ENCODE measurements at regions not wholly inside any gene's neighbourhood (a gene's known extent, or its start where the extent isn't known, plus 50 kb on each side); places are given as distances from the start of the nearest gene placed in this dataset.
"Not testable (repeated sequence)": the region's sequence is repeated elsewhere in the genome, so short reads cannot be mapped to it uniquely, and the experiment has no call there.

- FAIRE-seq (no peak), DNase-seq (ENCODE audit: insufficient read length, low spot score) (no peak)
- TF ChIP-seq PAX5 (IDR thresholded peaks at IDR 0.05; ENCODE audit: insufficient read depth, low read length, severe bottlenecking) (no peak), POLR2A (IDR thresholded peaks at IDR 0.05; ENCODE audit: low read depth, low read length) (no peak), POU2F2 (IDR thresholded peaks at IDR 0.05; ENCODE audit: low read depth, low read length) (no peak), TAF1 (IDR thresholded peaks at IDR 0.05; ENCODE audit: low read depth, low read length) (no peak), POLR2AphosphoS5 (IDR thresholded peaks at IDR 0.05; ENCODE audit: low read depth, low read length) (no peak), SPI1 (IDR thresholded peaks at IDR 0.05; ENCODE audit: low read depth, low read length) (no peak)
These were observed 251.1 kb upstream of the RAB4A start for GRCh38 chr1:229019663-229020271.

DNA sequence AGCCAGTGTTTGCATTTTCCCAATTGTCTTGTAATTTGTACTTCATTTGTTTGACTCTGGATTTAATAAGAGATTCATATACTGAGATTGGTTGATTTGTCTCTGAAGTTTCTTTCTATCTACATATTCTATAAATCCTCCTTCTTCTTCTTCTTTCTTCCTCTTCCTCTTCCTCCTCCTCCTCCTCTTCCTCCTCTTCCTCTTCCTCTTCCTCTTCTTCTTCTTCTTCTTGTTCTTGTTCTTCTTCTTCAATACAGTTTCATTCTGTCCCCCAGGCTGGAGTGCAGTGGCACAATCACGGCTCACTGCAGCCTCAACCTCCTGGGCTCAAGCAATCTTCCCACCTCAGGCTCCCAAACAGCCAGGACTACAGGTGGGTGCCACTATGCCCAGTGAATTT is 249.9 kb upstream of the RAB4A start:
- DNase-seq (ENCODE audit: insufficient read length, low spot score); FAIRE-seq: not testable (repeated sequence)

GRCh38 chr1:229022595-229023333 is 248.1 kb upstream of the RAB4A start:
- no peak for DNase-seq (ENCODE audit: insufficient read length, low spot score)
- TF ChIP-seq TAF1 (IDR thresholded peaks at IDR 0.05; ENCODE audit: low read depth, low read length) (no peak), POU2F2 (IDR thresholded peaks at IDR 0.05; ENCODE audit: low read depth, low read length) (no peak), SPI1 (IDR thresholded peaks at IDR 0.05; ENCODE audit: low read depth, low read length) (no peak), PAX5 (IDR thresholded peaks at IDR 0.05; ENCODE audit: insufficient read depth, low read length, severe bottlenecking) (no peak), POLR2AphosphoS5 (IDR thresholded peaks at IDR 0.05; ENCODE audit: low read depth, low read length) (no peak), POLR2A (IDR thresholded peaks at IDR 0.05; ENCODE audit: low read depth, low read length) (no peak)
- FAIRE-seq, result no peak

DNA sequence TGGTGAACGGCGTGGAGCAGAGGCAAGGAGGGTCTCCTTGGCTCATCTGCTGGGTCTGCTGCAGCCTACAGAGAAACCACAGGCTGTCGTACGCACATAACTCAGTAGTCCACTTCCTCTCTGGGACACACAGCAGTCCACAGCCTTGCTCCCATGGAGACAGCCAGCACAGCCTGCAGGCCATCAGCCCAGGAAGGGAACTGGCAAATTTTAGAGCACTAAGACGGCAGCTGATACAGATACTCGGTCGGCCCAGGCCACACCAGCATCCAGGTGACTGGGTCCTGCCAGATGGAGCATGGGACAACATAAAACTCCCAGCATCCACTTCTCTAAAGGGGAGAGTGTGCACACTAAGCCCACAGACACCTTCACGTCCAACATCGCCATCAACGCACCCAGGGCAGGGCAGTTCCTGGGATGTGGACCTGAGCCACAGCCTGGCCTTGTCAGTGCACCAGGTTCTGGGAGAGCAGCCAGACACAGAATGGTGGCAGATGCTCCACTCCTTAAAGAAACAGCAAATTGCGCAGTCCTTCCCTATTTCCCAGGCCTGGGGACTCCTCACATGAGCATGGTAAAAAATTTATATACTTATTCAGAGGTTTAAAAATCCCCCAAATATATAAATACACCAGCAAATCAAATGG is 247.1 kb upstream of the RAB4A start:
- no peak for FAIRE-seq
- TF ChIP-seq PAX5 (IDR thresholded peaks at IDR 0.05; ENCODE audit: insufficient read depth, low read length, severe bottlenecking) (no peak), POLR2A (IDR thresholded peaks at IDR 0.05; ENCODE audit: low read depth, low read length) (no peak), TAF1 (IDR thresholded peaks at IDR 0.05; ENCODE audit: low read depth, low read length) (no peak), SPI1 (IDR thresholded peaks at IDR 0.05; ENCODE audit: low read depth, low read length) (no peak), POLR2AphosphoS5 (IDR thresholded peaks at IDR 0.05; ENCODE audit: low read depth, low read length) (no peak), POU2F2 (IDR thresholded peaks at IDR 0.05; ENCODE audit: low read depth, low read length) (no peak)
- no peak for DNase-seq (ENCODE audit: insufficient read length, low spot score)

GRCh38 chr1:229024528-229025130 is 246.3 kb upstream of the RAB4A start:
- FAIRE-seq, result no peak
- TF ChIP-seq POLR2A (IDR thresholded peaks at IDR 0.05; ENCODE audit: low read depth, low read length), result no peak
- TF ChIP-seq POU2F2 (IDR thresholded peaks at IDR 0.05; ENCODE audit: low read depth, low read length), result no peak
- TF ChIP-seq TAF1 (IDR thresholded peaks at IDR 0.05; ENCODE audit: low read depth, low read length), result no peak
- TF ChIP-seq SPI1 (IDR thresholded peaks at IDR 0.05; ENCODE audit: low read depth, low read length), result no peak
- TF ChIP-seq POLR2AphosphoS5 (IDR thresholded peaks at IDR 0.05; ENCODE audit: low read depth, low read length), result no peak
- no peak for TF ChIP-seq PAX5 (IDR thresholded peaks at IDR 0.05; ENCODE audit: insufficient read depth, low read length, severe bottlenecking)
- DNase-seq (ENCODE audit: insufficient read length, low spot score), result no peak

- FAIRE-seq, result no peak
- no peak for DNase-seq (ENCODE audit: insufficient read length, low spot score)
- no peak for TF ChIP-seq POU2F2 (IDR thresholded peaks at IDR 0.05; ENCODE audit: low read depth, low read length)
- TF ChIP-seq TAF1 (IDR thresholded peaks at IDR 0.05; ENCODE audit: low read depth, low read length), result no peak
- TF ChIP-seq POLR2A (IDR thresholded peaks at IDR 0.05; ENCODE audit: low read depth, low read length), result no peak
- TF ChIP-seq PAX5 (IDR thresholded peaks at IDR 0.05; ENCODE audit: insufficient read depth, low read length, severe bottlenecking), result no peak
- TF ChIP-seq POLR2AphosphoS5 (IDR thresholded peaks at IDR 0.05; ENCODE audit: low read depth, low read length), result no peak
- no peak for TF ChIP-seq SPI1 (IDR thresholded peaks at IDR 0.05; ENCODE audit: low read depth, low read length)
These were observed 245.3 kb upstream of the RAB4A start for GRCh38 chr1:229025576-229025975.

- FAIRE-seq (no peak), DNase-seq (ENCODE audit: insufficient read length, low spot score) (no peak)
- no peak for TF ChIP-seq TAF1 (IDR thresholded peaks at IDR 0.05; ENCODE audit: low read depth, low read length)
These were observed 243.8 kb upstream of the RAB4A start for GRCh38 chr1:229027158-229027557.

DNA sequence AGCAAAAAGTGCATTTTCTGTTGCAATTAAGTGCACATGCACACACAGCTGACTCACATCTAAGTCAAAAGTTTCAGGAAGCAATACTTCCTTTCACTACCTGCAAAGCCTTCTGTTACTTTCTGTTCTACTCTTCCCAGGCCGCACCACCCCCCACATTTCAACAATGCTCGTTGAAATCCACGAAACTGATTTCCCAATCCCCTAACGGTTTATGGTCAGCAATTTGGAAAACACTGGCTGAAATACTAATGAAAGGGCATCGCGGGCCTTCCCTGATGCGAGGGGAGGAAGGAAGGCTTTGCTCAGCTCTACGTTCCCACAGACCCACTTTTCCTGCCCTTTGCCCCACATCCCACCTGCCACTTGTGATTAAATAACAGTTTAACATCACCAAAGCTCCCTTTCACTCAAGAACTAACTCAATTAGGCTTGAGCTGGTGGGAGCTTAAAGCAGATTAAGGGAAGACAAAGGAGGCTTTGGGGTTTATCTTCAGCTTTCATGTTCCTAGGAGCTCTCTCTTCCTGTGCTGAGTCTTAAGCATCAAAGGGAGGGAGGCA is 243.2 kb upstream of the RAB4A start:
- DNase-seq (ENCODE audit: insufficient read length, low spot score) (no peak), FAIRE-seq (no peak)
- no peak for TF ChIP-seq SPI1 (IDR thresholded peaks at IDR 0.05; ENCODE audit: low read depth, low read length)
- TF ChIP-seq TAF1 (IDR thresholded peaks at IDR 0.05; ENCODE audit: low read depth, low read length), result no peak
- TF ChIP-seq POLR2AphosphoS5 (IDR thresholded peaks at IDR 0.05; ENCODE audit: low read depth, low read length), result no peak

GRCh38 chr1:229028544-229028943 is 242.4 kb upstream of the RAB4A start:
- no peak for FAIRE-seq
- TF ChIP-seq PAX5 (IDR thresholded peaks at IDR 0.05; ENCODE audit: insufficient read depth, low read length, severe bottlenecking) (no peak), TAF1 (IDR thresholded peaks at IDR 0.05; ENCODE audit: low read depth, low read length) (no peak), POU2F2 (IDR thresholded peaks at IDR 0.05; ENCODE audit: low read depth, low read length) (no peak), POLR2AphosphoS5 (IDR thresholded peaks at IDR 0.05; ENCODE audit: low read depth, low read length) (no peak), SPI1 (IDR thresholded peaks at IDR 0.05; ENCODE audit: low read depth, low read length) (no peak), POLR2A (IDR thresholded peaks at IDR 0.05; ENCODE audit: low read depth, low read length) (no peak)
- DNase-seq (ENCODE audit: insufficient read length, low spot score), result no peak

Measured in GM12891 (cell line).